IMR-90 (cell line): ENCODE measurements at regions not wholly inside any gene's neighbourhood (a gene's known extent, or its start where the extent isn't known, plus 50 kb on each side); places are given as distances from the start of the nearest gene placed in this dataset.

Experiments used
- MAFK ChIP-seq: IDR thresholded peaks from 2 replicates; pipeline ENCODE4 v1.6.1; 2012; ENCODE audit warnings: low read depth, low read length, improper control_type of control experiment
- MAZ ChIP-seq: IDR thresholded peaks from 2 replicates; pipeline ENCODE4 v1.6.1; 2012; ENCODE audit warnings: low read depth, mild to moderate bottlenecking, low read length, improper control_type of control experiment, moderate library complexity, borderline replicate concordance
- NFE2L2 ChIP-seq: fragments of 150-350 bp; IDR thresholded peaks from 2 replicates; pipeline ENCODE4 v1.6.1; 2016; ENCODE audit warnings: low read depth, mild to moderate bottlenecking, low read length
- POLR2A ChIP-seq: IDR thresholded peaks from 2 replicates; pipeline ENCODE4 v1.6.1; 2012; ENCODE audit warnings: mild to moderate bottlenecking, low read depth, low read length
- RAD21 ChIP-seq: IDR thresholded peaks from 2 replicates; pipeline ENCODE4 v1.6.1; 2012; ENCODE audit warnings: low read length, improper control_type of control experiment
- RCOR1 ChIP-seq: IDR thresholded peaks from 2 replicates; pipeline ENCODE4 v1.6.1; 2012; ENCODE audit warnings: mild to moderate bottlenecking, low read length, improper control_type of control experiment; ENCODE audit not compliant: insufficient replicate concordance
- TF ChIP-seq, protein P1 (sequence below): conservative IDR thresholded peaks from 2 replicates; pipeline ENCODE4 v1.5.1; 2012; ENCODE audit warnings: mild to moderate bottlenecking, low read depth, low read length, improper control_type of control experiment

DNA sequence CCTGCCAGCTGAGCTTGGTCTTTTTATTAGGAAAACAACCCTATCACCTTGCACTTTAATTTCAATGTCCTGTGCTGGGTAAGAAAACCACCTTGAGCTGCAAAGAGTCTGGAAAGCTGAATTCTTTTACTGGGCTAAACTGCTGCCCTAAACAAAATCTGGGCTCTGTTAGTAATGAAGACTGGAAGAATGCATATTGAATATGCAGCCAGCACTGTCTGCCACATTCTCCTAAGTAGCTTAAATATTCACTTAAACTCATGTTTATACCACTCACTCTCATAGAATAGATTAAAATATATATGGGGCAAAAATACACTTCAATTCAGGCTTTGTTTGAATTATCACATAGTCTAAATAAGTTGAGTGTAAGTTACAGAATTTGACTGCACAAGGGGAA, 158.0 kb downstream of the TGFB2 start:
- TF ChIP-seq MAZ (no peak), POLR2A (no peak), RAD21 (no peak), NFE2L2 (no peak), MAFK (no peak), RCOR1 (no peak)
- TF ChIP-seq, protein P1, sequence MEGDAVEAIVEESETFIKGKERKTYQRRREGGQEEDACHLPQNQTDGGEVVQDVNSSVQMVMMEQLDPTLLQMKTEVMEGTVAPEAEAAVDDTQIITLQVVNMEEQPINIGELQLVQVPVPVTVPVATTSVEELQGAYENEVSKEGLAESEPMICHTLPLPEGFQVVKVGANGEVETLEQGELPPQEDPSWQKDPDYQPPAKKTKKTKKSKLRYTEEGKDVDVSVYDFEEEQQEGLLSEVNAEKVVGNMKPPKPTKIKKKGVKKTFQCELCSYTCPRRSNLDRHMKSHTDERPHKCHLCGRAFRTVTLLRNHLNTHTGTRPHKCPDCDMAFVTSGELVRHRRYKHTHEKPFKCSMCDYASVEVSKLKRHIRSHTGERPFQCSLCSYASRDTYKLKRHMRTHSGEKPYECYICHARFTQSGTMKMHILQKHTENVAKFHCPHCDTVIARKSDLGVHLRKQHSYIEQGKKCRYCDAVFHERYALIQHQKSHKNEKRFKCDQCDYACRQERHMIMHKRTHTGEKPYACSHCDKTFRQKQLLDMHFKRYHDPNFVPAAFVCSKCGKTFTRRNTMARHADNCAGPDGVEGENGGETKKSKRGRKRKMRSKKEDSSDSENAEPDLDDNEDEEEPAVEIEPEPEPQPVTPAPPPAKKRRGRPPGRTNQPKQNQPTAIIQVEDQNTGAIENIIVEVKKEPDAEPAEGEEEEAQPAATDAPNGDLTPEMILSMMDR, result no peak
